GM23338 (cell line): ENCODE measurements at regions not wholly inside any gene's neighbourhood (a gene's known extent, or its start where the extent isn't known, plus 50 kb on each side); places are given as distances from the start of the nearest gene placed in this dataset.

Experiments used
- ATAC-seq: fragments of 200-7000 bp; cut with Tn5 transposase; 3 replicates; pipeline ENCODE4 v1.9.1; 2020
- DNase-seq: peaks from one replicate; pipeline ENCODE4 v3.0.0-alpha.2; 2015; ENCODE audit warnings: low spot score
- H2AFZ ChIP-seq: fragments of 200-600 bp; sonication (generic); 2 replicates; pipeline ENCODE4 v1.8.0; 2016; ENCODE audit warnings: antibody characterized with exemption, mild to moderate bottlenecking, moderate library complexity
- H3F3A ChIP-seq: fragments of 200-600 bp; sonication (generic); replicated peaks from 2 replicates; pipeline ENCODE4 v1.8.0; 2017; ENCODE audit warnings: antibody characterized with exemption, mixed run types, low read depth
- H3K27ac ChIP-seq: fragments of 200-600 bp; sonication (generic); 2 replicates; pipeline ENCODE4 v1.6.1; 2016; ENCODE audit warnings: low read depth
- H3K27me3 ChIP-seq: fragments of 200-600 bp; sonication (generic); 2 replicates; pipeline ENCODE4 v1.8.0; 2016; ENCODE audit warnings: mild to moderate bottlenecking, mixed run types, moderate library complexity; ENCODE audit not compliant: insufficient read depth
- H3K36me3 ChIP-seq: fragments of 200-600 bp; sonication (generic); 2 replicates; pipeline ENCODE4 v1.8.0; 2016; ENCODE audit warnings: mild to moderate bottlenecking; ENCODE audit not compliant: insufficient read depth
- H3K4me1 ChIP-seq: fragments of 200-600 bp; sonication (generic); 2 replicates; pipeline ENCODE4 v1.8.0; 2016; ENCODE audit warnings: mild to moderate bottlenecking, moderate library complexity; ENCODE audit not compliant: insufficient read depth
- H3K4me2 ChIP-seq: fragments of 200-600 bp; sonication (generic); 2 replicates; pipeline ENCODE4 v1.7.1; 2017; ENCODE audit warnings: mixed run types
- H3K4me3 ChIP-seq: fragments of 200-600 bp; sonication (generic); 2 replicates; pipeline ENCODE4 v1.6.1; 2016; ENCODE audit warnings: mixed run types
- H3K79me2 ChIP-seq: fragments of 200-600 bp; sonication (generic); replicated peaks from 2 replicates; pipeline ENCODE4 v1.8.0; 2017; ENCODE audit warnings: mild to moderate bottlenecking; ENCODE audit not compliant: insufficient read depth
- H3K9me2 ChIP-seq: fragments of 200-600 bp; sonication (generic); 2 replicates; pipeline ENCODE4 v1.8.0; 2017; ENCODE audit not compliant: insufficient read depth
- H4K20me1 ChIP-seq: fragments of 200-600 bp; sonication (generic); replicated peaks from 2 replicates; pipeline ENCODE4 v1.8.0; 2017; ENCODE audit warnings: mild to moderate bottlenecking; ENCODE audit not compliant: insufficient read depth
- H3K27ac Mint-ChIP-seq: 2 replicates; pipeline ENCODE4 v1.8.0; 2020; ENCODE audit warnings: inconsistent platforms, mild to moderate bottlenecking, moderate library complexity, mixed read lengths
- H3K27me3 Mint-ChIP-seq: 3 replicates; pipeline ENCODE4 v1.8.0; 2022; ENCODE audit warnings: low read depth, mild to moderate bottlenecking, moderate library complexity, mixed read lengths, inconsistent platforms; ENCODE audit not compliant: insufficient read depth, poor library complexity
- H3K36me3 Mint-ChIP-seq: 3 replicates; pipeline ENCODE4 v1.8.0; 2021; ENCODE audit warnings: low read depth, mild to moderate bottlenecking, inconsistent platforms, moderate library complexity, mixed read lengths
- H3K4me1 Mint-ChIP-seq: 3 replicates; pipeline ENCODE4 v1.8.0; 2020; ENCODE audit warnings: mild to moderate bottlenecking, inconsistent platforms, mixed read lengths
- H3K4me3 Mint-ChIP-seq: 3 replicates; pipeline ENCODE4 v1.8.0; 2021; ENCODE audit warnings: moderate library complexity, mild to moderate bottlenecking, inconsistent platforms, mixed read lengths
- H3K9me3 Mint-ChIP-seq: 3 replicates; pipeline ENCODE4 v1.8.0; 2020; ENCODE audit warnings: moderate library complexity, mild to moderate bottlenecking, inconsistent platforms, mixed read lengths
- CREB1 ChIP-seq: fragments of 250-450 bp; sonication (Bioruptor Pico); IDR thresholded peaks from 2 replicates; pipeline ENCODE4 v1.5.0; 2020; ENCODE audit warnings: low read depth, mild to moderate bottlenecking, moderate library complexity
- EZH2 ChIP-seq: fragments of 200-600 bp; sonication (generic); IDR thresholded peaks from one replicate; pipeline ENCODE4 v1.8.0; 2017; ENCODE audit warnings: antibody characterized with exemption, mild to moderate bottlenecking, low read depth; ENCODE audit not compliant: unreplicated experiment
- EZH2phosphoT487 ChIP-seq: fragments of 200-600 bp; sonication (generic); IDR thresholded peaks from one replicate; pipeline ENCODE4 v1.8.1; 2018; ENCODE audit warnings: antibody characterized with exemption; ENCODE audit not compliant: unreplicated experiment
- JUNB ChIP-seq: IDR thresholded peaks from one replicate; pipeline ENCODE4 v1.6.1; 2016; ENCODE audit warnings: antibody characterized with exemption; ENCODE audit not compliant: unreplicated experiment
- NANOG ChIP-seq: IDR thresholded peaks from 2 replicates; pipeline ENCODE4 v1.6.1; 2016; ENCODE audit warnings: antibody characterized with exemption, borderline replicate concordance
- POLR2AphosphoS5 ChIP-seq: IDR thresholded peaks from 2 replicates; pipeline ENCODE4 v1.6.1; 2016; ENCODE audit warnings: antibody characterized with exemption, low read depth
- STAT1 ChIP-seq: IDR thresholded peaks from one replicate; pipeline ENCODE4 v1.6.1; 2016; ENCODE audit warnings: antibody characterized with exemption; ENCODE audit not compliant: unreplicated experiment
- ZNF114 ChIP-seq: fragments of 250-450 bp; sonication (Bioruptor Pico); IDR thresholded peaks from 2 replicates; pipeline ENCODE4 v1.5.0; 2020; ENCODE audit warnings: mild to moderate bottlenecking, moderate library complexity
- ZNF331 ChIP-seq: fragments of 250-450 bp; sonication (Bioruptor Pico); IDR thresholded peaks from 2 replicates; pipeline ENCODE4 v1.5.0; 2020; ENCODE audit warnings: low read depth, mild to moderate bottlenecking, moderate library complexity
- TF ChIP-seq, protein P1 (sequence below): IDR thresholded peaks from one replicate; pipeline ENCODE4 v1.6.1; 2018; ENCODE audit warnings: antibody characterized with exemption; ENCODE audit not compliant: unreplicated experiment
- TF ChIP-seq, protein P2 (sequence below): fragments of 250-450 bp; sonication (Bioruptor Pico); IDR thresholded peaks from 2 replicates; pipeline ENCODE4 v1.5.0; 2020; ENCODE audit warnings: mild to moderate bottlenecking, moderate library complexity
- TF ChIP-seq, protein P3 (sequence below), 2 experiments: fragments of 200-600 bp in 1 of 2; sonication (generic) in 1 of 2; conservative IDR thresholded peaks; 2 replicates each; pipeline versions ENCODE4 v1.5.1 to v1.6.1; 2016 to 2017; ENCODE audit warnings: antibody characterized with exemption in 2 of 2, low read depth in 2 of 2, mild to moderate bottlenecking in 2 of 2, moderate library complexity in 1 of 2
- TF ChIP-seq, protein P4 (sequence below): IDR thresholded peaks from 2 replicates; pipeline ENCODE4 v1.6.1; 2016; ENCODE audit warnings: antibody characterized with exemption

DNA sequence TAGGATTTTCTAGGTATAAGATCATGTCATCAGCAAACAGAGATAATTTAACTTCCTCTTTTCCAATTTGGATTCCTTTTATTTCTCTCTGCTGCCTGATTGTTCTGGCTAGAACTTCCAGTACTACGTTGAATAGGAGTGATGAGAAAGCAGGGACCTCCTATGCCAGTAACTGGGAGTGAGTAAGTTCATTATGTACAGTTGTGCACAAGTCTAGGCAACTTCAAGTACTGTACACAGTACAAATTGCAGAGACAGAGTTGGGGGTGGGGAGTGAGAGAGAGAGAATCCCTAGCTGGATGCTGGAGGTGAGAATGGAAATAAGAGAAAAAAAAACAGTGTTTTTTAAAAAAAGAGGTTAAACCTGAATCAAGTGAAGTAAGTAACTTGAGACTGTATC, 210.2 kb downstream of the MMUT start:
- H3K79me2 ChIP-seq: no peaks in the 10 kb centered on the region
- H4K20me1 ChIP-seq: no peaks in the 10 kb centered on the region
- H3K27me3 ChIP-seq: no peaks in the 10 kb centered on the region
- Mint-ChIP-seq H3K27me3 (no peaks in the 10 kb centered on the region), H3K4me3 (no peak overlapping the region), H3K36me3 (no peaks in the 10 kb centered on the region), H3K27ac (no peak overlapping the region), H3K9me3 (no peaks in the 10 kb centered on the region; the same call in 2 of the 3 replicates), H3K4me1 (peaks cover 14% of the 10 kb centered on the region; the same call in 2 of the 3 replicates)
- TF ChIP-seq JUNB (no peak), EZH2phosphoT487 (no peak), CREB1 (no peak), POLR2AphosphoS5 (no peak), ZNF114 (no peak), EZH2 (no peak), ZNF331 (CRISPR knock-in tag) (no peak), STAT1 (no peak), NANOG (no peak)
- TF ChIP-seq, protein P1, sequence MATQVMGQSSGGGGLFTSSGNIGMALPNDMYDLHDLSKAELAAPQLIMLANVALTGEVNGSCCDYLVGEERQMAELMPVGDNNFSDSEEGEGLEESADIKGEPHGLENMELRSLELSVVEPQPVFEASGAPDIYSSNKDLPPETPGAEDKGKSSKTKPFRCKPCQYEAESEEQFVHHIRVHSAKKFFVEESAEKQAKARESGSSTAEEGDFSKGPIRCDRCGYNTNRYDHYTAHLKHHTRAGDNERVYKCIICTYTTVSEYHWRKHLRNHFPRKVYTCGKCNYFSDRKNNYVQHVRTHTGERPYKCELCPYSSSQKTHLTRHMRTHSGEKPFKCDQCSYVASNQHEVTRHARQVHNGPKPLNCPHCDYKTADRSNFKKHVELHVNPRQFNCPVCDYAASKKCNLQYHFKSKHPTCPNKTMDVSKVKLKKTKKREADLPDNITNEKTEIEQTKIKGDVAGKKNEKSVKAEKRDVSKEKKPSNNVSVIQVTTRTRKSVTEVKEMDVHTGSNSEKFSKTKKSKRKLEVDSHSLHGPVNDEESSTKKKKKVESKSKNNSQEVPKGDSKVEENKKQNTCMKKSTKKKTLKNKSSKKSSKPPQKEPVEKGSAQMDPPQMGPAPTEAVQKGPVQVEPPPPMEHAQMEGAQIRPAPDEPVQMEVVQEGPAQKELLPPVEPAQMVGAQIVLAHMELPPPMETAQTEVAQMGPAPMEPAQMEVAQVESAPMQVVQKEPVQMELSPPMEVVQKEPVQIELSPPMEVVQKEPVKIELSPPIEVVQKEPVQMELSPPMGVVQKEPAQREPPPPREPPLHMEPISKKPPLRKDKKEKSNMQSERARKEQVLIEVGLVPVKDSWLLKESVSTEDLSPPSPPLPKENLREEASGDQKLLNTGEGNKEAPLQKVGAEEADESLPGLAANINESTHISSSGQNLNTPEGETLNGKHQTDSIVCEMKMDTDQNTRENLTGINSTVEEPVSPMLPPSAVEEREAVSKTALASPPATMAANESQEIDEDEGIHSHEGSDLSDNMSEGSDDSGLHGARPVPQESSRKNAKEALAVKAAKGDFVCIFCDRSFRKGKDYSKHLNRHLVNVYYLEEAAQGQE: no peak
- TF ChIP-seq, protein P2, sequence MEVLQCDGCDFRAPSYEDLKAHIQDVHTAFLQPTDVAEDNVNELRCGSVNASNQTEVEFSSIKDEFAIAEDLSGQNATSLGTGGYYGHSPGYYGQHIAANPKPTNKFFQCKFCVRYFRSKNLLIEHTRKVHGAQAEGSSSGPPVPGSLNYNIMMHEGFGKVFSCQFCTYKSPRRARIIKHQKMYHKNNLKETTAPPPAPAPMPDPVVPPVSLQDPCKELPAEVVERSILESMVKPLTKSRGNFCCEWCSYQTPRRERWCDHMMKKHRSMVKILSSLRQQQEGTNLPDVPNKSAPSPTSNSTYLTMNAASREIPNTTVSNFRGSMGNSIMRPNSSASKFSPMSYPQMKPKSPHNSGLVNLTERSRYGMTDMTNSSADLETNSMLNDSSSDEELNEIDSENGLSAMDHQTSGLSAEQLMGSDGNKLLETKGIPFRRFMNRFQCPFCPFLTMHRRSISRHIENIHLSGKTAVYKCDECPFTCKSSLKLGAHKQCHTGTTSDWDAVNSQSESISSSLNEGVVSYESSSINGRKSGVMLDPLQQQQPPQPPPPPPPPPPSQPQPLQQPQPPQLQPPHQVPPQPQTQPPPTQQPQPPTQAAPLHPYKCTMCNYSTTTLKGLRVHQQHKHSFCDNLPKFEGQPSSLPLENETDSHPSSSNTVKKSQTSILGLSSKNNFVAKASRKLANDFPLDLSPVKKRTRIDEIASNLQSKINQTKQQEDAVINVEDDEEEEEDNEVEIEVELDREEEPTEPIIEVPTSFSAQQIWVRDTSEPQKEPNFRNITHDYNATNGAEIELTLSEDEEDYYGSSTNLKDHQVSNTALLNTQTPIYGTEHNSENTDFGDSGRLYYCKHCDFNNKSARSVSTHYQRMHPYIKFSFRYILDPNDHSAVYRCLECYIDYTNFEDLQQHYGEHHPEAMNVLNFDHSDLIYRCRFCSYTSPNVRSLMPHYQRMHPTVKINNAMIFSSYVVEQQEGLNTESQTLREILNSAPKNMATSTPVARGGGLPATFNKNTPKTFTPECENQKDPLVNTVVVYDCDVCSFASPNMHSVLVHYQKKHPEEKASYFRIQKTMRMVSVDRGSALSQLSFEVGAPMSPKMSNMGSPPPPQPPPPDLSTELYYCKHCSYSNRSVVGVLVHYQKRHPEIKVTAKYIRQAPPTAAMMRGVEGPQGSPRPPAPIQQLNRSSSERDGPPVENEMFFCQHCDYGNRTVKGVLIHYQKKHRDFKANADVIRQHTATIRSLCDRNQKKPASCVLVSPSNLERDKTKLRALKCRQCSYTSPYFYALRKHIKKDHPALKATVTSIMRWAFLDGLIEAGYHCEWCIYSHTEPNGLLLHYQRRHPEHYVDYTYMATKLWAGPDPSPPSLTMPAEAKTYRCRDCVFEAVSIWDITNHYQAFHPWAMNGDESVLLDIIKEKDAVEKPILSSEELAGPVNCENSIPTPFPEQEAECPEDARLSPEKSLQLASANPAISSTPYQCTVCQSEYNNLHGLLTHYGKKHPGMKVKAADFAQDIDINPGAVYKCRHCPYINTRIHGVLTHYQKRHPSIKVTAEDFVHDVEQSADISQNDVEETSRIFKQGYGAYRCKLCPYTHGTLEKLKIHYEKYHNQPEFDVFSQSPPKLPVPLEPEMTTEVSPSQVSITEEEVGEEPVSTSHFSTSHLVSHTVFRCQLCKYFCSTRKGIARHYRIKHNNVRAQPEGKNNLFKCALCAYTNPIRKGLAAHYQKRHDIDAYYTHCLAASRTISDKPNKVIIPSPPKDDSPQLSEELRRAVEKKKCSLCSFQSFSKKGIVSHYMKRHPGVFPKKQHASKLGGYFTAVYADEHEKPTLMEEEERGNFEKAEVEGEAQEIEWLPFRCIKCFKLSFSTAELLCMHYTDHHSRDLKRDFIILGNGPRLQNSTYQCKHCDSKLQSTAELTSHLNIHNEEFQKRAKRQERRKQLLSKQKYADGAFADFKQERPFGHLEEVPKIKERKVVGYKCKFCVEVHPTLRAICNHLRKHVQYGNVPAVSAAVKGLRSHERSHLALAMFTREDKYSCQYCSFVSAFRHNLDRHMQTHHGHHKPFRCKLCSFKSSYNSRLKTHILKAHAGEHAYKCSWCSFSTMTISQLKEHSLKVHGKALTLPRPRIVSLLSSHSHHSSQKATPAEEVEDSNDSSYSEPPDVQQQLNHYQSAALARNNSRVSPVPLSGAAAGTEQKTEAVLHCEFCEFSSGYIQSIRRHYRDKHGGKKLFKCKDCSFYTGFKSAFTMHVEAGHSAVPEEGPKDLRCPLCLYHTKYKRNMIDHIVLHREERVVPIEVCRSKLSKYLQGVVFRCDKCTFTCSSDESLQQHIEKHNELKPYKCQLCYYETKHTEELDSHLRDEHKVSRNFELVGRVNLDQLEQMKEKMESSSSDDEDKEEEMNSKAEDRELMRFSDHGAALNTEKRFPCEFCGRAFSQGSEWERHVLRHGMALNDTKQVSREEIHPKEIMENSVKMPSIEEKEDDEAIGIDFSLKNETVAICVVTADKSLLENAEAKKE (CRISPR knock-in tag): no peak
- TF ChIP-seq, protein P3, sequence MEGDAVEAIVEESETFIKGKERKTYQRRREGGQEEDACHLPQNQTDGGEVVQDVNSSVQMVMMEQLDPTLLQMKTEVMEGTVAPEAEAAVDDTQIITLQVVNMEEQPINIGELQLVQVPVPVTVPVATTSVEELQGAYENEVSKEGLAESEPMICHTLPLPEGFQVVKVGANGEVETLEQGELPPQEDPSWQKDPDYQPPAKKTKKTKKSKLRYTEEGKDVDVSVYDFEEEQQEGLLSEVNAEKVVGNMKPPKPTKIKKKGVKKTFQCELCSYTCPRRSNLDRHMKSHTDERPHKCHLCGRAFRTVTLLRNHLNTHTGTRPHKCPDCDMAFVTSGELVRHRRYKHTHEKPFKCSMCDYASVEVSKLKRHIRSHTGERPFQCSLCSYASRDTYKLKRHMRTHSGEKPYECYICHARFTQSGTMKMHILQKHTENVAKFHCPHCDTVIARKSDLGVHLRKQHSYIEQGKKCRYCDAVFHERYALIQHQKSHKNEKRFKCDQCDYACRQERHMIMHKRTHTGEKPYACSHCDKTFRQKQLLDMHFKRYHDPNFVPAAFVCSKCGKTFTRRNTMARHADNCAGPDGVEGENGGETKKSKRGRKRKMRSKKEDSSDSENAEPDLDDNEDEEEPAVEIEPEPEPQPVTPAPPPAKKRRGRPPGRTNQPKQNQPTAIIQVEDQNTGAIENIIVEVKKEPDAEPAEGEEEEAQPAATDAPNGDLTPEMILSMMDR (conservative IDR thresholded peaks at IDR 0.05; ENCODE audit: low read depth in 2 of 2): no peak
- TF ChIP-seq, protein P4, sequence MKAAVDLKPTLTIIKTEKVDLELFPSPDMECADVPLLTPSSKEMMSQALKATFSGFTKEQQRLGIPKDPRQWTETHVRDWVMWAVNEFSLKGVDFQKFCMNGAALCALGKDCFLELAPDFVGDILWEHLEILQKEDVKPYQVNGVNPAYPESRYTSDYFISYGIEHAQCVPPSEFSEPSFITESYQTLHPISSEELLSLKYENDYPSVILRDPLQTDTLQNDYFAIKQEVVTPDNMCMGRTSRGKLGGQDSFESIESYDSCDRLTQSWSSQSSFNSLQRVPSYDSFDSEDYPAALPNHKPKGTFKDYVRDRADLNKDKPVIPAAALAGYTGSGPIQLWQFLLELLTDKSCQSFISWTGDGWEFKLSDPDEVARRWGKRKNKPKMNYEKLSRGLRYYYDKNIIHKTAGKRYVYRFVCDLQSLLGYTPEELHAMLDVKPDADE: no peak
- H3K4me2 ChIP-seq: no peak overlapping the region
- H3K9me2 ChIP-seq: no peaks in the 10 kb centered on the region
- H3K4me1 ChIP-seq: 0 out of 2 replicates have a peak, but pooled peaks cover 7% of the 10 kb centered on the region
- no peaks in the 10 kb centered on the region for H3K36me3 ChIP-seq
- H2AFZ ChIP-seq: no peak overlapping the region; the same call in 1 of the 2 replicates
- no peak overlapping the region for H3K4me3 ChIP-seq
- no peaks in the 10 kb centered on the region for H3F3A ChIP-seq
- H3K27ac ChIP-seq: no peak overlapping the region
- DNase-seq: no peak
- no peak for ATAC-seq
